ENCODE measurements at regions not wholly inside any gene's neighbourhood (a gene's known extent, or its start where the extent isn't known, plus 50 kb on each side); places are given as distances from the start of the nearest gene placed in this dataset.
A peak's percentile ranks its signal among the peaks of the same experiment; 100 is the strongest.

- H3K27ac ChIP-seq (ENCODE audit: low read depth, low read length, poor library complexity, severe bottlenecking), result no peak overlapping the region
- no peak for DNase-seq (ENCODE audit: low spot score)
- H3K27me3 ChIP-seq (replicated peaks; ENCODE audit: insufficient read depth, low read depth, low read length, poor library complexity), result no peaks in the 10 kb centered on the region
- BruUV-seq (replicated peaks), result no TSS peak
- POLR2A ChIA-PET (ENCODE audit: low non-redundant PET), result interaction anchor here (0.6 kb wide), 1 partner anchor 229 kb away, joined by 3 read pairs; no protein-coding TSS in a partner anchor
- H3K36me3 ChIP-seq (ENCODE audit: insufficient read depth, low read length, poor library complexity, severe bottlenecking), result no peaks in the 10 kb centered on the region
- TF ChIP-seq, protein P1, sequence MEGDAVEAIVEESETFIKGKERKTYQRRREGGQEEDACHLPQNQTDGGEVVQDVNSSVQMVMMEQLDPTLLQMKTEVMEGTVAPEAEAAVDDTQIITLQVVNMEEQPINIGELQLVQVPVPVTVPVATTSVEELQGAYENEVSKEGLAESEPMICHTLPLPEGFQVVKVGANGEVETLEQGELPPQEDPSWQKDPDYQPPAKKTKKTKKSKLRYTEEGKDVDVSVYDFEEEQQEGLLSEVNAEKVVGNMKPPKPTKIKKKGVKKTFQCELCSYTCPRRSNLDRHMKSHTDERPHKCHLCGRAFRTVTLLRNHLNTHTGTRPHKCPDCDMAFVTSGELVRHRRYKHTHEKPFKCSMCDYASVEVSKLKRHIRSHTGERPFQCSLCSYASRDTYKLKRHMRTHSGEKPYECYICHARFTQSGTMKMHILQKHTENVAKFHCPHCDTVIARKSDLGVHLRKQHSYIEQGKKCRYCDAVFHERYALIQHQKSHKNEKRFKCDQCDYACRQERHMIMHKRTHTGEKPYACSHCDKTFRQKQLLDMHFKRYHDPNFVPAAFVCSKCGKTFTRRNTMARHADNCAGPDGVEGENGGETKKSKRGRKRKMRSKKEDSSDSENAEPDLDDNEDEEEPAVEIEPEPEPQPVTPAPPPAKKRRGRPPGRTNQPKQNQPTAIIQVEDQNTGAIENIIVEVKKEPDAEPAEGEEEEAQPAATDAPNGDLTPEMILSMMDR (conservative IDR thresholded peaks at IDR 0.05; ENCODE audit: low read depth, low read length), result no peak
- no peak for TF ChIP-seq EZH2 (IDR thresholded peaks at IDR 0.05; ENCODE audit: borderline replicate concordance, low read depth, low read length, poor library complexity, severe bottlenecking)
- H3K9me3 ChIP-seq (ENCODE audit: low read depth, low read length, poor library complexity, severe bottlenecking), result peaks cover 6% of the 10 kb centered on the region
- H3K4me1 ChIP-seq (ENCODE audit: insufficient read depth, low read length, poor library complexity, severe bottlenecking), result no peaks in the 10 kb centered on the region
- H3K4me3 ChIP-seq (ENCODE audit: low read depth, low read length, poor library complexity, severe bottlenecking), result no peak overlapping the region
- CTCF ChIA-PET, result no interaction called here
- intact Hi-C loops (cut with micrococcal nuclease; ENCODE audit: unreplicated experiment), result no loop called here
Observed at GRCh38 chr6:139779988-139780774, 405.7 kb upstream of the CITED2 start.

GRCh38 chr6:139778688-139779087 lies 404.2 kb upstream of the CITED2 start:
- CTCF ChIA-PET, result interaction anchor here (0.6 kb wide), 1 partner anchor 437 kb away, joined by 4 read pairs; no protein-coding TSS in a partner anchor

GRCh38 chr6:139778106-139778505 lies 403.7 kb upstream of the CITED2 start:
- BruUV-seq (replicated peaks), result no TSS peak
- Histone ChIP-seq H3K27ac (ENCODE audit: low read depth, low read length, poor library complexity, severe bottlenecking) (no peak overlapping the region), H3K27me3 (replicated peaks; ENCODE audit: insufficient read depth, low read depth, low read length, poor library complexity) (no peaks in the 10 kb centered on the region), H3K9me3 (ENCODE audit: low read depth, low read length, poor library complexity, severe bottlenecking) (no peaks in the 10 kb centered on the region), H3K36me3 (ENCODE audit: insufficient read depth, low read length, poor library complexity, severe bottlenecking) (no peaks in the 10 kb centered on the region), H3K4me3 (ENCODE audit: low read depth, low read length, poor library complexity, severe bottlenecking) (no peak overlapping the region), H3K4me1 (ENCODE audit: insufficient read depth, low read length, poor library complexity, severe bottlenecking) (no peaks in the 10 kb centered on the region)
- ChIA-PET POLR2A (ENCODE audit: low non-redundant PET) (no interaction called here), CTCF (no interaction called here)
- no peak for DNase-seq (ENCODE audit: low spot score)
- intact Hi-C loops (cut with micrococcal nuclease; ENCODE audit: unreplicated experiment), result no loop called here
- no peak for TF ChIP-seq EZH2 (IDR thresholded peaks at IDR 0.05; ENCODE audit: borderline replicate concordance, low read depth, low read length, poor library complexity, severe bottlenecking)
- TF ChIP-seq, protein P1 (conservative IDR thresholded peaks at IDR 0.05; ENCODE audit: low read depth, low read length), result no peak

More at GRCh38 chr6:139778688-139779087, 404.2 kb upstream of the CITED2 start:
- Histone ChIP-seq H3K9me3 (ENCODE audit: low read depth, low read length, poor library complexity, severe bottlenecking) (no peaks in the 10 kb centered on the region), H3K27ac (ENCODE audit: low read depth, low read length, poor library complexity, severe bottlenecking) (no peak overlapping the region), H3K4me3 (ENCODE audit: low read depth, low read length, poor library complexity, severe bottlenecking) (no peak overlapping the region), H3K36me3 (ENCODE audit: insufficient read depth, low read length, poor library complexity, severe bottlenecking) (no peaks in the 10 kb centered on the region), H3K27me3 (replicated peaks; ENCODE audit: insufficient read depth, low read depth, low read length, poor library complexity) (no peaks in the 10 kb centered on the region), H3K4me1 (ENCODE audit: insufficient read depth, low read length, poor library complexity, severe bottlenecking) (no peaks in the 10 kb centered on the region)
- POLR2A ChIA-PET (ENCODE audit: low non-redundant PET), result no interaction called here
- intact Hi-C loops (cut with micrococcal nuclease; ENCODE audit: unreplicated experiment), result no loop called here
- DNase-seq (ENCODE audit: low spot score), result peak; percentile 19
- TF ChIP-seq, protein P1 (conservative IDR thresholded peaks at IDR 0.05; ENCODE audit: low read depth, low read length), result no peak
- no peak for TF ChIP-seq EZH2 (IDR thresholded peaks at IDR 0.05; ENCODE audit: borderline replicate concordance, low read depth, low read length, poor library complexity, severe bottlenecking)
- BruUV-seq (replicated peaks), result no TSS peak

All from A673 (cell line).